ENCODE measurements at regions not wholly inside any gene's neighbourhood (a gene's known extent, or its start where the extent isn't known, plus 50 kb on each side); places are given as distances from the start of the nearest gene placed in this dataset.
"Not testable (repeated sequence)": the region's sequence is repeated elsewhere in the genome, so short reads cannot be mapped to it uniquely, and the experiment has no call there.

GRCh38 chr5:127133071-127133470, 59.8 kb upstream of the C5orf63 start:
- FAIRE-seq (no peak), DNase-seq (ENCODE audit: low spot score) (no peak)

- DNase-seq (ENCODE audit: low spot score) (no peak), FAIRE-seq (no peak)
Observed at GRCh38 chr5:127136908-127137307, 63.6 kb upstream of the C5orf63 start.

DNA sequence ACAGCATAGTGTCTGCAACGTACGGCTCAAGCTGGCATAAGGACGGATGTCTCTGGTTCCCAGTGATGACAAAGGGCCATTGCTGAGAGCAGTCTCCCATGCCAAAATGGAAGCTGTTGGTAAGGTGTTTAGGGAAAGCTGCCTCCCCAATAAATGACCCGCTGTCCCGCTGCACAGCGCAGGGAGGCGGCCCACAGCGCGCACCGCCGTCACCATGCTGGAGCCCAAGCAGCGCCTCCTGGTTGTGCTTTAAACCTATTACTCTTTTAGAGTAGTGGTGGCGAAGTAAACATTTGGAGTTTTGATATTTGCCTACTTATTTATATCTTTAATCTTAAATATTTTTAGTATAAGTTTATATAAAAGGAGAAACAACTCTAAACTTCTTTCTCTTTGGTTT, 70.4 kb upstream of the C5orf63 start:
- FAIRE-seq (no peak), DNase-seq (ENCODE audit: low spot score) (no peak)

DNA sequence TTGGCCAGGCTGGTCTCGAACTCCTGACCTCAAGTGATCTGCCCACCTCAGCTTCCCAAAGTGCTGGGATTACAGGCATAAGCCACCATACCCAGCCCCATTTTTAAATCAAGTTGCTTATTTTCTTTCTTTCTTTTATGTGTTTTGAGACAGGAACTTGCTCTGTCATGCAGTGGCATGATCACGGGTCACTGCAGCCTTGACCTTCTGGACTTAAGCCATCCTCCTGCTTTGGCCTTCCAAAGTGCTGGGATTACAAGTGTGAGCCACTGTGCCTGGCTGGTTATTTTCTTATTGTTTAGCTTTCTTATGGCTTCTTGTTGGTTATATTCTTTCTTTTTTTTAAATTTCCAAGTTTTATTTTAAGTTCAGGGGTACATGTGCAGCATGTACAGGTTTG, 79.7 kb upstream of the C5orf63 start:
- no peak for DNase-seq (ENCODE audit: low spot score)
- no peak for FAIRE-seq

DNA sequence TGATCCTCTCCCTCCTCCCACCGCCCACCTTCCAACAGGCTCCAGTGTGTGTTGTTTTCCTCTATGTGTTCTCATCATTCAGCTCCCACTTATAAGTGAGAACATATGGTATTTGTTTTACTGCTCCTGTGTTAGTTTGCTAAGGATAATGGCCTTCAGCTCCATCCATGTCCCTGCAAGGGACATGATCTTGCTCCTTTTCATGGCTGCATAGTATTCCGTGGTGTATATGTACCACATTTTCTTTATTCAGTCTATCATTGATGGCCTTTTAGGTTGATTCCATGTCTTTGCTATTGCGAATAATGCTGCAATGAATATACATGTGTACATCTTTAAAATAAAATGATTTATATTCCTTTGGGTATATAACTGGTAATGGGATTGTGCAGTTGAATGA, 80.2 kb upstream of the C5orf63 start:
- FAIRE-seq, result no peak
- DNase-seq (ENCODE audit: low spot score), result no peak

DNA sequence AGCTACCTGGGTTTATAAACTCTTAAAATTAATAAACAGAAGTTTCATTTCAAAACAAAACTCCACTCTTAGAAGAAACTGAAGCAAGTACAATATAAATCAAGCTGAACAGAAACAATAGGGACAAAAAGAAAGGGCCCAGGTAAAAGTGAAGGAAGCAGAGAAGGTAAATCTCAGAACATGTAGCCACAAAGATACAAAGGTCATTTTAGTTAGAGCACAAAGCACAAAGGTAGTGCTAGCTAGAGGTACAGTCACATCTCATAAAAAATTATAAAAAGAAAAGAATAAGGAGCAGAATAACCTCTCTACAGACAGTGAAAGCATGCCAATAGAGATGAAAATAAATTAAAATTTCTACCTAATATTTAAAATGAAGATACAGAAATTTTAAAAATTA, 90.4 kb upstream of the C5orf63 start:
- DNase-seq (ENCODE audit: low spot score) (no peak), FAIRE-seq (no peak)

GRCh38 chr5:127170918-127171600, 97.8 kb upstream of the C5orf63 start:
- DNase-seq (ENCODE audit: low spot score) (no peak), FAIRE-seq (peak; percentile 93)

- no peak for DNase-seq (ENCODE audit: low spot score)
- no peak for FAIRE-seq
Observed at GRCh38 chr5:127176769-127177168, 103.5 kb upstream of the C5orf63 start.

DNA sequence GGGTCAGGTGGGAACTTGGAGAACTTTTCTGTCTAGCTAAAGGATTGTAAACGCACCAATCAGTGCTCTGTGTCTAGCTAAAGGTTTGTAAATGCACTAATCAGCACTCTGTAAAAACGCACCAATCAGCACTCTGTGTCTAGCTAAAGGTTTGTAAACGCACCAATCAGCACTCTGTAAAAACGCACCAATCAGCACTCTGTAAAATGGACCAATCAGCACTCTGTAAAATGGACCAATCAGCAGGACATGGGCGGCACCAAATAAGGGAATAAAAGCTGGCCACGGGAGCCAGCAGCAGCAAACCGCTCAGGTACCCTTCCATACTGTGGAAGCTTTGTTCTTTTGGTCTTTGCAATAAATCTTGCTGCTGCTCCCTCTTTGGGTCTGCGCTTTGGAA, 108.0 kb upstream of the MEGF10 start:
- not testable (repeated sequence) for FAIRE-seq; DNase-seq (ENCODE audit: low spot score)

GRCh38 chr5:127183332-127183731, 107.3 kb upstream of the MEGF10 start:
- DNase-seq (ENCODE audit: low spot score) (no peak), FAIRE-seq (no peak)

GRCh38 chr5:127184851-127185250, 105.7 kb upstream of the MEGF10 start:
- FAIRE-seq (no peak), DNase-seq (ENCODE audit: low spot score) (no peak)

GRCh38 chr5:127186657-127187056, 103.9 kb upstream of the MEGF10 start:
- FAIRE-seq (no peak), DNase-seq (ENCODE audit: low spot score) (peak; percentile 61)

DNA sequence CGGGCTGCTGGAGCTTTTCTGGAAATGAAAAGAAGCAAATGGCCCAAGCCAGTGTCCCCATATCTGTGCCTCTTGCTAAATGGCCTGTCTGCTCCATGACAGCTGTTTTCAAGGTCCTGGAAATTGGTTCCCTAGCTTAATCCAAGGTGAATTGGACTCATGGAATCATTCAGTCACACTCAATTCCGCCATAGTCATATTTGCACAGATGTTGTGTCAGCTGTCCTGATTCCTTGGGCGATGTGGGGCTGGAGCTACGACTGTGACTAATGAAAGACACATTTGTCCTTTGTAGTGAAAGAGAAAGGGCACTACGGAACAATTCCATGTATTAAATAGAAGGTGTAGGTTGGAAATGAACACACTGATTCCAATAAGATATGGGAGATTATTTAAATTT, 102.9 kb upstream of the MEGF10 start:
- FAIRE-seq, result peak; percentile 30
- no peak for DNase-seq (ENCODE audit: low spot score)

DNA sequence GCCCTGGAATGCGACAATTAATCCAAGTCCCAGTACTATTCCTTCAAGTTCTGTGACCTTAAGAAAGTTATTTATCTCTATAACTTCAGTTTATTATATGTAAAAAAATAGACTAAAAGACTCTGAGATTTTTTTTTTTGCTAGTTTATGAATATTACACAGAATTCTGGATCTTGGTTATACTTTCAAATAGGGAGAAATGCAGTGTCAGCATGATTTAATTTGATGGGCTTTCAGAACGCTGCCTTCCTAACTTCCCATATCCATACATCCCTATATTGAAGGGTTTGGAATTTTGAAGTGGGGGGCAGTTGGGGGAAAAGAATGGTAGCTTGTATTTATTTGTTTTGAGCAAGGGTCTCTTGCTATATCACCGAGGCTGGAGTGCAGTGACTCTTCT, 98.4 kb upstream of the MEGF10 start:
- FAIRE-seq, result no peak
- DNase-seq (ENCODE audit: low spot score), result no peak

- no peak for DNase-seq (ENCODE audit: low spot score)
- no peak for FAIRE-seq
Observed at GRCh38 chr5:127192836-127193338, 97.7 kb upstream of the MEGF10 start.

DNA sequence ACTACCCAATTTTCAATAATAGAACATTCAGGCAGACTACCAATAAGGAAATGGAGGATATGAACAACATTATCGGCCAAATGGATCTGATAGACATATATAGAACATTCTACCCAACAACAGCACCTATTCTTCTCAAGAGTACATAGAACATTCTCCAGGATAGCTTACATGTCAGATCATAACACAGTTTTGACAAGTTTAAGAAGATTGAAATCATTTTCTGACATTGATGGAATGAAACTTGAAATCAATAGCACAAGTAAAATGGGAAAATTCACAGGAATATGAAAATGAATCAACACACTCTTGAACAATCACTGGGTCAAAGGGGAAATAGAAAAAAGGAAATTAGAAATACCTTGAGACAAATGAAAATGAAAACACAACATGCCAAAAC, 94.6 kb upstream of the MEGF10 start:
- no peak for DNase-seq (ENCODE audit: low spot score)
- FAIRE-seq, result no peak

DNA sequence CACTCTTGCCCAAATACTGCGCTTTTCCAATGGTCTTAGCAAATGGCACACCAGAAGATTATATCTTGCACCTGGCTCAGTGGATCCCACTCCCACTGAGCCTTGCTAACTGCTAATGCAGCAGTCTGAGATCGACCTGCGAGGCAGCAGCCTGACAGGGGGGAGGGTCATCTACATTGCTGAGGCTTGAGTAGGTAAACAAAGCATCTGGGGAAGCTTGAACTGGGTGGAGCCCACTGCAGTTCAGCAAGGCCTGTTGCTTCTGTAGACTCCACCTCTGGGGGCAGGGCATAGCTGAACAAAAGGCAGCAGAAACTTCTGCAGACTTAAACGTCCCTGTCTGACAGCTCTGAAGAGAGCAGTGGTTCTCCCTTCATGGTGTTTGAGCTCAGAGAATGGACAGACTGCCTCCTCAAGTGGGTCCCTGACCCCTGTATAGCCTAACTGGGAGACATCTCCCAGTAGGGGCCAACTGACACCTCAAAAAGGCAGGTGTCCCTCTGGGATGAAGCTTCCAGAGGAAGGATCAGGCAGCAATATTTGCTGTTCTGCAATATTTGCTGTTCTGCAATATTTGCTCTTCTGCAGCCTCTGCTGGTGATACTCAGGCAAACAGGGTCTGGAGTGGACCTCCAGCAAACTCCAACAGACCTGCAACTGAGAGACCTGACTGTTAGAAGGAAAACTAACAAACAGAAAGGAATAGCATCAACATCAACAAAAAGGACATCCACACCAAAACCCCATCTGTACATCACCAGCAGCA, 93.0 kb upstream of the MEGF10 start:
- peak; percentile 27 for FAIRE-seq
- not testable (repeated sequence) for DNase-seq (ENCODE audit: low spot score)

DNA sequence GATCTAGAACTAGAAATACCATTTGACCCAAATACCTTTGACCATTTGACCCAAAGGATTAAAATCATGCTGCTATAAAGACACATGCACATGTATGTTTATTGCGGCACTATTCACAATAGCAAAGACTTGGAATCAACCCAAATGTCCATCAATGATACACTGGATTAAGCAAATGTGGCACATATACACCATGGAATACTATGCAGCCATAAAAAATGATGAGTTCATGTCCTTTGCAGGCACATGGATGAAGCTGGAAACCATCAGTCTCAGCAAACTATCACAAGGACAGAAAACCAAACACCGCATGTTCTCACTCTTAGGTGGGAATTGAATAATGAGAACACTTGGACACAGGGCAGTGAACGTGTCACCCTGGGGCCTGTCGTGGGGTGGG, 87.9 kb upstream of the MEGF10 start:
- DNase-seq (ENCODE audit: low spot score); FAIRE-seq: not testable (repeated sequence)

DNA sequence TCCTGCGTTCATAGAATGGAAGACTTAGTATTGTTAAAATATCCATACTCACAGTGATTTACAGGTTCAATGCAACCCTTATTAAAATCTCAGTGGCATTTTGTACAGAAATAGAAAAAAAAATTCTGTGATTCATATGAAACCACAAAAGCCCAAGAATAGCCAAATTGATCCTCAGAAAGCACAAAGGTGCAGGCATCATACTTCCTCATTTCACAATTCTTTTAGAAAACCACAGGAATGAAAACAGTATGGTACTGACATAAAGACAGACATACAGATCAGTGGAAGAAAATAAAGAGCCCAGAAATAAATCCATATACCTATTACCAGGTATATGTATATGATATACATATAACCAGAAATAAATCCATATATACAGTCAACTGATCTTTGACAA, 86.8 kb upstream of the MEGF10 start:
- DNase-seq (ENCODE audit: low spot score) (peak; percentile 31), FAIRE-seq (no peak)

DNA sequence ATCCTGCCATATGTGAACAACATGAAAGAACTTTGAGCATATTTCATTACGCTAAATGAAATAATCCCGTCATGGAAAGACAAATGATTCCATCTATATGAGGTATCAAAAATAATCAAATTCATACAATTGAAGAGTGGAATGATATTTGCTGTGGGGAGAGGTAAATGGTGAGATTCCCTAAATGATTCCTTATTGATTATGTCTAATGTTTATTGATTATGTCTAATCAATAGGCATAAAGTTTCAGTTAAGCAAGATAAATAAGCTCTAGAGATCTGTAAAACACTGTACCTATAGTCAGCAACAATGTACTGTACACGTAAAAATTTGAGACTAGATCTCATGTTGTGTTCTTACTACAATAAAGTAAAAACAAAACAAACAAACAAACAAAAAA, 85.4 kb upstream of the MEGF10 start:
- no peak for FAIRE-seq
- no peak for DNase-seq (ENCODE audit: low spot score)

- FAIRE-seq, result peak; percentile 9
- DNase-seq (ENCODE audit: low spot score), result peak; percentile 69
Observed at GRCh38 chr5:127206320-127207113, 84.1 kb upstream of the MEGF10 start.

- DNase-seq (ENCODE audit: low spot score) (no peak), FAIRE-seq (no peak)
Observed at GRCh38 chr5:127210042-127210441, 80.6 kb upstream of the MEGF10 start.
